NCI-H128 (cell line): ENCODE measurements at regions not wholly inside any gene's neighbourhood (a gene's known extent, or its start where the extent isn't known, plus 50 kb on each side); places are given as distances from the start of the nearest gene placed in this dataset.

Experiments
- DNase-seq: peaks from one replicate; lab custom pipeline; 2025; ENCODE audit not compliant: unreplicated experiment; lab: John Stamatoyannopoulos, UW

GRCh38 chr1:116454940-116455339, 81.9 kb downstream of the ATP1A1 start:
- no peak for DNase-seq

GRCh38 chr1:116455509-116455908, 82.5 kb downstream of the ATP1A1 start:
- DNase-seq, result no peak

GRCh38 chr1:116457946-116458604, 85.0 kb downstream of the ATP1A1 start:
- peak; percentile 9 for DNase-seq

- DNase-seq, result no peak
These were observed 85.7 kb downstream of the ATP1A1 start for GRCh38 chr1:116458695-116459094.

GRCh38 chr1:116460261-116460660, 87.2 kb downstream of the ATP1A1 start:
- no peak for DNase-seq

GRCh38 chr1:116460783-116461376, 87.8 kb downstream of the ATP1A1 start:
- DNase-seq, result no peak

- no peak for DNase-seq
These were observed 88.7 kb downstream of the ATP1A1 start for GRCh38 chr1:116461723-116462122.

- DNase-seq, result no peak
These were observed 89.7 kb downstream of the ATP1A1 start for GRCh38 chr1:116462722-116463121.

- no peak for DNase-seq
These were observed 90.7 kb downstream of the ATP1A1 start for GRCh38 chr1:116463730-116464129.
